ENCODE measurements at regions not wholly inside any gene's neighbourhood (a gene's known extent, or its start where the extent isn't known, plus 50 kb on each side); places are given as distances from the start of the nearest gene placed in this dataset.

DNA sequence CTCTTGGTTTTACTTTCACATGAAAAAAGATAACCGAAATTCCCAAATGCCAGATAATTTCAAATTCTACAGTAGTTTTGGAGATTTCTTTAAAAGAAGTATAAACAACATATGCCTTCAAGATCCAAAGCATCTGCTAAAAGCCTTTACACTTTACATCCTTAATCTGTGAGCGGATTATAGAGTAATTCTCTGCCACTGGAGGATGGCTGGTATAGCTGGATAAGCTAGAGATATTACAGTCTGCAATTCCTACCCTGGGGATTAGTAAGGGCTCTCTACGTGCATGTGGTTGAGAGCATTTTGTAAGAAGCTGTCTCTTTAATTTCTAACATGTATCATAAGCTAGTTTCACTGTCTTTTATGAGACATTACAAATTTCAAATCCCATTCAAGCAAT is 240.3 kb upstream of the HMGA2 start:
- H3K27me3 ChIP-seq: no peaks in the 10 kb centered on the region
- peaks cover 0 to 4% (median 0%) of the 10 kb centered on the region in 3 donors for H3K9me3 ChIP-seq
- H3K4me1 ChIP-seq: no peaks in the 10 kb centered on the region
- no peak overlapping the region for H3K4me3 ChIP-seq
- ATAC-seq: no peak
- no peak for DNase-seq
- TF ChIP-seq, protein P1, sequence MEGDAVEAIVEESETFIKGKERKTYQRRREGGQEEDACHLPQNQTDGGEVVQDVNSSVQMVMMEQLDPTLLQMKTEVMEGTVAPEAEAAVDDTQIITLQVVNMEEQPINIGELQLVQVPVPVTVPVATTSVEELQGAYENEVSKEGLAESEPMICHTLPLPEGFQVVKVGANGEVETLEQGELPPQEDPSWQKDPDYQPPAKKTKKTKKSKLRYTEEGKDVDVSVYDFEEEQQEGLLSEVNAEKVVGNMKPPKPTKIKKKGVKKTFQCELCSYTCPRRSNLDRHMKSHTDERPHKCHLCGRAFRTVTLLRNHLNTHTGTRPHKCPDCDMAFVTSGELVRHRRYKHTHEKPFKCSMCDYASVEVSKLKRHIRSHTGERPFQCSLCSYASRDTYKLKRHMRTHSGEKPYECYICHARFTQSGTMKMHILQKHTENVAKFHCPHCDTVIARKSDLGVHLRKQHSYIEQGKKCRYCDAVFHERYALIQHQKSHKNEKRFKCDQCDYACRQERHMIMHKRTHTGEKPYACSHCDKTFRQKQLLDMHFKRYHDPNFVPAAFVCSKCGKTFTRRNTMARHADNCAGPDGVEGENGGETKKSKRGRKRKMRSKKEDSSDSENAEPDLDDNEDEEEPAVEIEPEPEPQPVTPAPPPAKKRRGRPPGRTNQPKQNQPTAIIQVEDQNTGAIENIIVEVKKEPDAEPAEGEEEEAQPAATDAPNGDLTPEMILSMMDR (IDR thresholded peaks at IDR 0.05): no peak
- no peak for TF ChIP-seq POLR2A (IDR thresholded peaks at IDR 0.05)
- H3K27ac ChIP-seq: no peak overlapping the region
- WGBS, 2 donors: 69 to 78% methylated on average over 3 of the region's 3 CpGs
- no peaks in the 10 kb centered on the region for H3K36me3 ChIP-seq (replicated peaks in 1 of 2; ENCODE audit: insufficient read depth in 1 of 2, low read depth in 2 of 2)
- intact Hi-C loops (cut with DNase I): no loop called here

DNA sequence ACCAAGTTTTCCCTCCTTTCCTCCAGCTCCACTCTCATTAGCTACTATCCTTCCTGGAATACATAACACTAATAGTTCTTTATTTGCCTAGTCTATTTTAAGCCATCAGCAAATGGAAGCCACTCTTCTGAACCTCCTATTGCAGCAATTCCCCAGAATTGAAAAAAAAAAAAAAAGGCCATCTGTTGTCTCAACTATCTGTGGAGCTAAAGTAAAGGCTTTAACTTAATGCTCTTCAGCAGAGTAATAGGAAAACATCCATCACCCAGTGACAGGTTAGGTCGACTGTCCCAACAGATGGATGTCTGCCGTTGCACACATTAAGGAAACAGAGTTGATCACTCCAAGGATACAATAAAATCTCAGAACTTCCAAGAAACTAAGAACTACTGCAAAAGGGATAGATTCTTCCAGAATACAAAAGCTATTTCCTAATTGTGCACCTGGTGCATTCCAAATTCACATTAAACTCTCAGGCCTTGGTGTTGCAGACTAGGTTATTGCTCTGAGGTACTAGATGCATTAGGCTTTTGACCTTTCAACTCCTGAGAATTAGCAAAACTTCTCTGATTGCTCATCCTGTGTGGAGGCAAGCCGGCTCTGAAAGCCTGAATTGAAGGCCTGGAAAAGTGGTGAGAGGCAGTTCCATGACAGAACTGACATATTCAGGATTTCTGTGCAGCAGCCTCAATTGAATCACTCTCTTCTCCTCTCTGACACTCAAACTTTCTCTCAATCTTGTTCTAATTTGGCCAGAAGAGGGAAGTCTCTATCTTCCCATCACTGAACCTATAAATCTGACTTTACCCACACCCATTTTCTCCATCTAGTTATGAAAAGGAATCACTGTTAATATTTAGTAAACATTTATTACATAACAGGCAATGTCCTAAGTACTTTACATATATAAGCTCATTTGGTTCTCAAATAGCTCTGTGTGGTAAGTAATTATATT is 238.4 kb upstream of the HMGA2 start:
- TF ChIP-seq POLR2A (IDR thresholded peaks at IDR 0.05): no peak
- TF ChIP-seq, protein P1 (IDR thresholded peaks at IDR 0.05): no peak
- 46 to 49% methylated on average over 3 of the region's 3 CpGs for WGBS, 2 donors
- H3K4me3 ChIP-seq: no peak overlapping the region
- DNase-seq (no peak), ATAC-seq (no peak)
- no peaks in the 10 kb centered on the region for H3K9me3 ChIP-seq
- H3K4me1 ChIP-seq: no peaks in the 10 kb centered on the region
- no peak overlapping the region for H3K27ac ChIP-seq
- H3K36me3 ChIP-seq (replicated peaks in 1 of 2; ENCODE audit: insufficient read depth in 1 of 2, low read depth in 2 of 2): no peaks in the 10 kb centered on the region
- H3K27me3 ChIP-seq: no peaks in the 10 kb centered on the region
- intact Hi-C loops (cut with DNase I): no loop called here

DNA sequence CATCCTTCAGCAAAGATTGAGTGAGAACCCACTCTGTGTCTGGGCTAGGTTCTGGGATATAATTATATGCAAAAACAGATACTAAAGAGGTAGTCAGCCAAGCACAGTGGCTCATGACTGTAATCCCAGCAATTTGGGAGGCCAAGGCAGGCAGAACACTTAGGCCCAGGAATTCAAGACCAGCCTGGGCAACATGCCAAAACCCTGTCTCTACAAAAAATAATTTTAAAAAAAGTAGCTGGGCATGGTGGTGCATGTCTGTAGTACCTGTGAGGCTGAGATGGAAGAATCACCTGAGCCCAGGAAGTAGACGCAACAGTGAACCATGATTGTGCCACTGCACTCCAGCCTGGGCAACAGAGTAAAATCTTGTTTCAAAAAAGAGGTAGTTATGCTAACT is 237.5 kb upstream of the HMGA2 start:
- TF ChIP-seq, protein P1 (IDR thresholded peaks at IDR 0.05): no peak
- no peak for TF ChIP-seq POLR2A (IDR thresholded peaks at IDR 0.05)
- no peak overlapping the region for H3K27ac ChIP-seq
- H3K9me3 ChIP-seq: no peaks in the 10 kb centered on the region
- 81 to 88% methylated on average over 1 of the region's 1 CpG for WGBS, 2 donors
- no peaks in the 10 kb centered on the region for H3K36me3 ChIP-seq (replicated peaks in 1 of 2; ENCODE audit: insufficient read depth in 1 of 2, low read depth in 2 of 2)
- no peak overlapping the region for H3K4me3 ChIP-seq
- no peaks in the 10 kb centered on the region for H3K27me3 ChIP-seq
- ATAC-seq (no peak), DNase-seq (peak in 2 of 4 donors; percentile 9 to 19)
- intact Hi-C loops (cut with DNase I): no loop called here
- no peaks in the 10 kb centered on the region for H3K4me1 ChIP-seq

DNA sequence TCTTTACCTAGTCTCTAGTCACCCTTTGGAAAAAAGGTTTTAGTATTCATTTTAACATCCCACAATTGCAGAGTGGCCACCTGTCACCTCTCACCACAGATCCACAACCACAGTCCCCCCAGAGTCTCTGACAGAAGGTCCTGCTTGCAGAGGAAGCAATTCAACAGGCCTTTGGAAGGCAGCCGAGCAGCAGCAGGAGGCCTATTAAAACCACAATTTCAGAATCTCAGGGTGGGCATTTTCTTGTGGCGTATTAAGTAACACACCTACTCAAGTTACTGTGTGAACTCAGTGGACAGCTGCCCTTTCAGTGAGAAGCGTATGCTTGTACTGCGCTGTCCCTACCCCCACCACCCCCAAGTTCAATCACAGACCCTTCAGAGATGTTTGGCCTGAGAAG is 234.0 kb upstream of the HMGA2 start:
- intact Hi-C loops (cut with DNase I): no loop called here
- ATAC-seq: no peak
- H3K27ac ChIP-seq: no peak overlapping the region
- WGBS, 2 donors: 90% methylated on average over 4 of the region's 4 CpGs
- TF ChIP-seq POLR2A (IDR thresholded peaks at IDR 0.05): no peak
- TF ChIP-seq, protein P1 (IDR thresholded peaks at IDR 0.05): no peak
- H3K4me3 ChIP-seq: no peak overlapping the region
- no peaks in the 10 kb centered on the region for H3K36me3 ChIP-seq (replicated peaks in 1 of 2; ENCODE audit: insufficient read depth in 1 of 2, low read depth in 2 of 2)
- H3K27me3 ChIP-seq: no peaks in the 10 kb centered on the region
- no peaks in the 10 kb centered on the region for H3K9me3 ChIP-seq
- H3K4me1 ChIP-seq: no peaks in the 10 kb centered on the region
- no peak for DNase-seq

DNA sequence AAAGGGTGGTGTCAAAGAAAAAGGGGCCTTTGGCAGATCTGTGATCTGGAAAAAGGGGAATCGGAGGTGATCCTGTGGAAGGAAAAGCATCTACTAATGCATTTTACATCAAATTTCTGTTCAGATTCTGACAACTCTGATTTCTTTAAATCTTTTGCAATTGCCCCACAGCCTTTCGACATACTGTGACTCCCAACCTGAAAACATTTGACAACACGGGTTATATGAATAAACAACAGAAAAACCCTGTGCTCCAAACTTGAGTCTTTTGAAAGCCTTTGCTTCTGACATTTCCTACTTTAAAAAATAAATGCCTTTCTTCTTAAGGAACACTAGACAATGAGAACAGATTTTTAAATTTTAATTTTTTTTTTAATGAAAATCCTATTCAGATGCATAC is 231.9 kb upstream of the HMGA2 start:
- WGBS, 2 donors: 78 to 83% methylated on average over 3 of the region's 3 CpGs
- ATAC-seq: no peak

More for the DNA sequence above, 231.9 kb upstream of the HMGA2 start:
- H3K27me3 ChIP-seq: no peaks in the 10 kb centered on the region
- no peak for TF ChIP-seq POLR2A (IDR thresholded peaks at IDR 0.05)
- TF ChIP-seq, protein P1 (IDR thresholded peaks at IDR 0.05): no peak
- H3K9me3 ChIP-seq: no peaks in the 10 kb centered on the region
- intact Hi-C loops (cut with DNase I): no loop called here
- no peak overlapping the region for H3K4me3 ChIP-seq
- H3K4me1 ChIP-seq: no peaks in the 10 kb centered on the region
- no peaks in the 10 kb centered on the region for H3K36me3 ChIP-seq (replicated peaks in 1 of 2; ENCODE audit: insufficient read depth in 1 of 2, low read depth in 2 of 2)
- H3K27ac ChIP-seq: no peak overlapping the region
- DNase-seq: no peak

All from body of pancreas (tissue), 4 donors.